Endodermal cell (in vitro differentiated cells): ENCODE measurements at regions not wholly inside any gene's neighbourhood (a gene's known extent, or its start where the extent isn't known, plus 50 kb on each side); places are given as distances from the start of the nearest gene placed in this dataset.

Source experiments
- DNase-seq: peaks from one replicate; pipeline ENCODE4 v3.0.0-alpha.2; 2017
- H3K27ac ChIP-seq: 2 replicates; pipeline ENCODE4 v1.5.1; 2013; ENCODE audit warnings: mild to moderate bottlenecking, low read depth, low read length, moderate library complexity
- H3K27me3 ChIP-seq: 2 replicates; pipeline ENCODE4 v1.6.1; 2013; ENCODE audit warnings: mild to moderate bottlenecking, low read length, moderate library complexity; ENCODE audit not compliant: insufficient read depth, control insufficient read depth, poor library complexity, severe bottlenecking
- H3K36me3 ChIP-seq: 2 replicates; pipeline ENCODE4 v1.7.0; 2013; ENCODE audit warnings: mild to moderate bottlenecking, low read length, moderate library complexity; ENCODE audit not compliant: control insufficient read depth, insufficient read depth
- H3K4me1 ChIP-seq: one replicate; pipeline ENCODE4 v1.7.0; 2013; ENCODE audit warnings: low read length; ENCODE audit not compliant: control insufficient read depth, insufficient read depth
- H3K4me3 ChIP-seq: 2 replicates; pipeline ENCODE4 v1.5.1; 2013; ENCODE audit warnings: mild to moderate bottlenecking, low read length, moderate library complexity
- H3K9ac ChIP-seq: 2 replicates; pipeline ENCODE4 v1.6.1; 2013; ENCODE audit warnings: mild to moderate bottlenecking, low read length, moderate library complexity; ENCODE audit not compliant: poor library complexity, severe bottlenecking; ENCODE audit errors: extremely low read depth
- H3K9me3 ChIP-seq: 2 replicates; pipeline ENCODE4 v1.6.1; 2013; ENCODE audit warnings: mild to moderate bottlenecking, low read length, moderate library complexity; ENCODE audit not compliant: control insufficient read depth
- H3K27ac Mint-ChIP-seq: 2 replicates; pipeline ENCODE4 v1.8.0; 2020; ENCODE audit warnings: mixed read lengths
- H3K27me3 Mint-ChIP-seq: 2 replicates; pipeline ENCODE4 v1.8.0; 2021; ENCODE audit warnings: mild to moderate bottlenecking, mixed read lengths; ENCODE audit not compliant: insufficient read depth
- H3K36me3 Mint-ChIP-seq: 2 replicates; pipeline ENCODE4 v1.8.0; 2020; ENCODE audit warnings: low read depth, mixed read lengths
- H3K4me1 Mint-ChIP-seq: 2 replicates; pipeline ENCODE4 v1.8.0; 2020; ENCODE audit warnings: mixed read lengths
- H3K4me3 Mint-ChIP-seq: 2 replicates; pipeline ENCODE4 v1.8.0; 2020; ENCODE audit warnings: mild to moderate bottlenecking, moderate library complexity, mixed read lengths
- H3K9me3 Mint-ChIP-seq: 2 replicates; pipeline ENCODE4 v1.8.0; 2020; ENCODE audit warnings: mild to moderate bottlenecking, mixed read lengths
- WGBS, 2 experiments: methylation state at CpG; one replicate each; pipeline versions ENCODE4 v1.1.5 to v1.1.7; 2013; ENCODE audit warnings: missing lambda C conversion rate in 2 of 2, mixed read lengths in 1 of 2; ENCODE audit not compliant: insufficient coverage in 1 of 2, insufficient read length in 1 of 2; 5-methylcytosine and 5-hydroxymethylcytosine counted together
- TF ChIP-seq, protein P1 (sequence below): fragments of 200-600 bp; sonication (generic); conservative IDR thresholded peaks from 2 replicates; pipeline ENCODE4 v1.5.0; 2021; ENCODE audit warnings: antibody characterized with exemption, mild to moderate bottlenecking

DNA sequence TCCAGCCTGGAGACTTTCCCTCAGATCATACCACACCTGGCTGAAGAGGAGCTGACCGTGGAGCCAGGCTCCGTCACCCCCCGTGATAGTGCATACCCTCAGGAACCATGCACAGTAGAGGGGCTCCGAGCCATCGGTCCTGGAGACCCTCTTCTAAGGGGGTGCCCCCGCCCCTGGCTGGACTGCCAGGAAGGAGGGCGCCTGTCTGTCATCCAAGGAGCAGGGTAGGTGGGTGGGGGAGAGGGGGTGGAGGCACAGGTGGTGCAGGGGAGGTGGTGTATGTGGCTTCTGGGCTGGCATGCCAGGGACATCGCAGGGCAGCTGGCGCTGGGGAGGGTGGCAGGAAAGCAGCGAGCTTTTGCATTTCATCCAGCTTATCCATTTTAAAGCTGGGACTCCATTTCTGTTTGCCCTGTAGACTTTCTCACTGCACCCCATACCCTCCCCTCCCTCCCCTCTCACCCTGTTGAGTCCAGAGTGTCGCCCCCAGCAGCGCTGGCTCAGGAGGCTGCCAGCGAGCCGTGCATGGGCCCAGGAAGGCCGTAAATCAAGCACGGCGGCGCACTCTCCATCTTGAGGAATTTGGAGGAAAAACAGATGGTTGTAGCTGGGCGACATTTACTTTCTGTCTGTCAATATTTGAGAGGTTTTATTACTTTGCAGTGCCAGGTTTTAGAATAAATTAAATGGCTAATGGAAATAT, 56.2 kb upstream of the HS6ST1 start:
- Histone ChIP-seq H3K9me3 (no peaks in the 10 kb centered on the region), H3K27ac (no peak overlapping the region), H3K27me3 (no peaks in the 10 kb centered on the region), H3K4me3 (no peak overlapping the region), H3K4me1 (peaks cover 17% of the 10 kb centered on the region), H3K36me3 (no peaks in the 10 kb centered on the region), H3K9ac (no peak overlapping the region)
- Mint-ChIP-seq H3K4me3 (no peak overlapping the region), H3K9me3 (peaks cover 6% of the 10 kb centered on the region), H3K27me3 (no peaks in the 10 kb centered on the region), H3K27ac (no peak overlapping the region), H3K36me3 (no peaks in the 10 kb centered on the region), H3K4me1 (peaks cover 22% of the 10 kb centered on the region)
- TF ChIP-seq, protein P1, sequence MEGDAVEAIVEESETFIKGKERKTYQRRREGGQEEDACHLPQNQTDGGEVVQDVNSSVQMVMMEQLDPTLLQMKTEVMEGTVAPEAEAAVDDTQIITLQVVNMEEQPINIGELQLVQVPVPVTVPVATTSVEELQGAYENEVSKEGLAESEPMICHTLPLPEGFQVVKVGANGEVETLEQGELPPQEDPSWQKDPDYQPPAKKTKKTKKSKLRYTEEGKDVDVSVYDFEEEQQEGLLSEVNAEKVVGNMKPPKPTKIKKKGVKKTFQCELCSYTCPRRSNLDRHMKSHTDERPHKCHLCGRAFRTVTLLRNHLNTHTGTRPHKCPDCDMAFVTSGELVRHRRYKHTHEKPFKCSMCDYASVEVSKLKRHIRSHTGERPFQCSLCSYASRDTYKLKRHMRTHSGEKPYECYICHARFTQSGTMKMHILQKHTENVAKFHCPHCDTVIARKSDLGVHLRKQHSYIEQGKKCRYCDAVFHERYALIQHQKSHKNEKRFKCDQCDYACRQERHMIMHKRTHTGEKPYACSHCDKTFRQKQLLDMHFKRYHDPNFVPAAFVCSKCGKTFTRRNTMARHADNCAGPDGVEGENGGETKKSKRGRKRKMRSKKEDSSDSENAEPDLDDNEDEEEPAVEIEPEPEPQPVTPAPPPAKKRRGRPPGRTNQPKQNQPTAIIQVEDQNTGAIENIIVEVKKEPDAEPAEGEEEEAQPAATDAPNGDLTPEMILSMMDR = no peak
- WGBS, 2 experiments = 92 to 95% methylated on average over 9 to 19 of the region's 19 CpGs
- no peak for DNase-seq

- Histone ChIP-seq H3K9me3 (no peaks in the 10 kb centered on the region), H3K4me3 (no peak overlapping the region), H3K4me1 (peaks cover 20% of the 10 kb centered on the region), H3K27ac (no peak overlapping the region), H3K36me3 (no peaks in the 10 kb centered on the region), H3K9ac (no peak overlapping the region), H3K27me3 (no peaks in the 10 kb centered on the region)
- Mint-ChIP-seq H3K4me3 (no peak overlapping the region), H3K4me1 (peaks cover 24% of the 10 kb centered on the region), H3K36me3 (no peaks in the 10 kb centered on the region), H3K27ac (no peak overlapping the region), H3K9me3 (no peaks in the 10 kb centered on the region), H3K27me3 (no peaks in the 10 kb centered on the region)
- 83 to 95% methylated on average over 1 to 7 of the region's 7 CpGs for WGBS, 2 experiments
- no peak for DNase-seq
- TF ChIP-seq, protein P1 = no peak
Measured at GRCh38 chr2:128375454-128375853, 56.8 kb upstream of the HS6ST1 start.

GRCh38 chr2:128376241-128377041, 57.8 kb upstream of the HS6ST1 start:
- H3K4me3 Mint-ChIP-seq = no peak overlapping the region
- H3K4me1 ChIP-seq = peaks cover 28% of the 10 kb centered on the region
- no peaks in the 10 kb centered on the region for H3K9me3 ChIP-seq
- no peaks in the 10 kb centered on the region for H3K36me3 ChIP-seq
- no peaks in the 10 kb centered on the region for H3K27me3 ChIP-seq
- WGBS, 2 experiments = 79 to 87% methylated on average over 8 to 17 of the region's 17 CpGs
- no peak for DNase-seq
- no peaks in the 10 kb centered on the region for H3K36me3 Mint-ChIP-seq
- TF ChIP-seq, protein P1 = no peak
- no peaks in the 10 kb centered on the region for H3K27me3 Mint-ChIP-seq
- H3K27ac Mint-ChIP-seq = no peak overlapping the region
- H3K4me1 Mint-ChIP-seq = peaks cover 32% of the 10 kb centered on the region
- H3K9ac ChIP-seq = no peak overlapping the region
- no peak overlapping the region for H3K4me3 ChIP-seq
- H3K27ac ChIP-seq = no peak overlapping the region
- H3K9me3 Mint-ChIP-seq = no peaks in the 10 kb centered on the region
